ENCODE measurements at regions not wholly inside any gene's neighbourhood (a gene's known extent, or its start where the extent isn't known, plus 50 kb on each side); places are given as distances from the start of the nearest gene placed in this dataset.

DNA sequence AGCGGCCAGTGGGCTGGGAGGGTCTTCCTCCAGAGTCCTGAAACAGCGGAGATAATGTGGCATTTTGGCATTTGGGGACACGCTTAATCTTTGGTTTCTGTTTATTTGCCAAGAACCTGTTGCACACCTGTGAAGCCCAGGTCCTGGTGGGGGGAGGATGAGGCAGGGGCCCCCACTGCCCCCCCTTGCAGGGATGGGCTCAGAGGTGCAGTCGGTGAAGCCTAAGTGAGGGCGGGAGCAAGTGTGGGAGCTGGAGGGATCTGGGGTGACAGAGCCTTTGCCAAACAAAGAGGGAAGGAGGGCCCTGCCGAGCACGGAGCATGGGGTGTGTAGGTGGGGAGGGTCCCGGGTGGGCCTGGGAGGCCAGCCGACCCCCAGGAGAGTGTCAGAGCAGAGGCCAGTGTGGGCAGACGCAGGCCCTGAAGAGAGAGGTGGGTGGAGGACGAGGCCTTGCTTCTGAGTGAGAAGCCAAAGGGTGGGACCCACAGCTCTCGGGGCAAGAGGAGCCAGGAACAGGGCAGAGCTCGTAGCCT lies 62.1 kb upstream of the ADGRA1 start:
- TF ChIP-seq, protein P1, sequence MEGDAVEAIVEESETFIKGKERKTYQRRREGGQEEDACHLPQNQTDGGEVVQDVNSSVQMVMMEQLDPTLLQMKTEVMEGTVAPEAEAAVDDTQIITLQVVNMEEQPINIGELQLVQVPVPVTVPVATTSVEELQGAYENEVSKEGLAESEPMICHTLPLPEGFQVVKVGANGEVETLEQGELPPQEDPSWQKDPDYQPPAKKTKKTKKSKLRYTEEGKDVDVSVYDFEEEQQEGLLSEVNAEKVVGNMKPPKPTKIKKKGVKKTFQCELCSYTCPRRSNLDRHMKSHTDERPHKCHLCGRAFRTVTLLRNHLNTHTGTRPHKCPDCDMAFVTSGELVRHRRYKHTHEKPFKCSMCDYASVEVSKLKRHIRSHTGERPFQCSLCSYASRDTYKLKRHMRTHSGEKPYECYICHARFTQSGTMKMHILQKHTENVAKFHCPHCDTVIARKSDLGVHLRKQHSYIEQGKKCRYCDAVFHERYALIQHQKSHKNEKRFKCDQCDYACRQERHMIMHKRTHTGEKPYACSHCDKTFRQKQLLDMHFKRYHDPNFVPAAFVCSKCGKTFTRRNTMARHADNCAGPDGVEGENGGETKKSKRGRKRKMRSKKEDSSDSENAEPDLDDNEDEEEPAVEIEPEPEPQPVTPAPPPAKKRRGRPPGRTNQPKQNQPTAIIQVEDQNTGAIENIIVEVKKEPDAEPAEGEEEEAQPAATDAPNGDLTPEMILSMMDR (IDR thresholded peaks at IDR 0.05; ENCODE audit: insufficient read depth, low read depth, low read length) = no peak
- no peak for TF ChIP-seq EZH2 (IDR thresholded peaks at IDR 0.05; ENCODE audit: insufficient read depth, low read length)

Measured in astrocyte (in vitro differentiated cells and primary cell).